ENCODE measurements at regions not wholly inside any gene's neighbourhood (a gene's known extent, or its start where the extent isn't known, plus 50 kb on each side); places are given as distances from the start of the nearest gene placed in this dataset.

DNA sequence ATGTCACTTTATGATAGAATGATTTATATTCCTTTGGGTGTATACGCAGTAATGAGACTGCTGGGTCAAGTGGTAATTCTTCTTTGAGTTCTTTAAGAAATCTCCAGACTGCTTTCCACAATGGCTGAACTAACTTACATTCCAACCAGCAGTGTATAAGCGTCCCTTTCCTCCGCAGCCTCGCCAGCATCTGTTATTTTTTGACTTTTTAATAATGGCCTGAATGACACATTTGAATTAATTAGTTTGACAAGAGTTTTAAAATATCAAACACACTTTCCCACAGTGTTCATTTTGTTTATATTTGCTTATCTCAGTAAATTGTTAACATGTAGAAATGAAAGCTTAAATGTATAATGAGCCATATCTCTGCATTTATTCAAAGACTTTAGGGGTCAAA lies 116.8 kb downstream of the TES start:
- peaks cover 6 to 7% of the 10 kb centered on the region in 2 donors for H3K4me1 ChIP-seq
- no peak for DNase-seq
- H3K4me3 ChIP-seq: no peak overlapping the region
- TF ChIP-seq POLR2A (IDR thresholded peaks at IDR 0.05): no peak
- TF ChIP-seq, protein P1, sequence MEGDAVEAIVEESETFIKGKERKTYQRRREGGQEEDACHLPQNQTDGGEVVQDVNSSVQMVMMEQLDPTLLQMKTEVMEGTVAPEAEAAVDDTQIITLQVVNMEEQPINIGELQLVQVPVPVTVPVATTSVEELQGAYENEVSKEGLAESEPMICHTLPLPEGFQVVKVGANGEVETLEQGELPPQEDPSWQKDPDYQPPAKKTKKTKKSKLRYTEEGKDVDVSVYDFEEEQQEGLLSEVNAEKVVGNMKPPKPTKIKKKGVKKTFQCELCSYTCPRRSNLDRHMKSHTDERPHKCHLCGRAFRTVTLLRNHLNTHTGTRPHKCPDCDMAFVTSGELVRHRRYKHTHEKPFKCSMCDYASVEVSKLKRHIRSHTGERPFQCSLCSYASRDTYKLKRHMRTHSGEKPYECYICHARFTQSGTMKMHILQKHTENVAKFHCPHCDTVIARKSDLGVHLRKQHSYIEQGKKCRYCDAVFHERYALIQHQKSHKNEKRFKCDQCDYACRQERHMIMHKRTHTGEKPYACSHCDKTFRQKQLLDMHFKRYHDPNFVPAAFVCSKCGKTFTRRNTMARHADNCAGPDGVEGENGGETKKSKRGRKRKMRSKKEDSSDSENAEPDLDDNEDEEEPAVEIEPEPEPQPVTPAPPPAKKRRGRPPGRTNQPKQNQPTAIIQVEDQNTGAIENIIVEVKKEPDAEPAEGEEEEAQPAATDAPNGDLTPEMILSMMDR (IDR thresholded peaks at IDR 0.05): no peak
- no peaks in the 10 kb centered on the region for H3K27me3 ChIP-seq
- no peaks in the 10 kb centered on the region for H3K9me3 ChIP-seq
- peak overlapping the region; percentile 16 to 74 for H3K27ac ChIP-seq
- H3K36me3 ChIP-seq: no peaks in the 10 kb centered on the region
- intact Hi-C loops (cut with DNase I; ENCODE audit: low total_unique reads): no loop called here

DNA sequence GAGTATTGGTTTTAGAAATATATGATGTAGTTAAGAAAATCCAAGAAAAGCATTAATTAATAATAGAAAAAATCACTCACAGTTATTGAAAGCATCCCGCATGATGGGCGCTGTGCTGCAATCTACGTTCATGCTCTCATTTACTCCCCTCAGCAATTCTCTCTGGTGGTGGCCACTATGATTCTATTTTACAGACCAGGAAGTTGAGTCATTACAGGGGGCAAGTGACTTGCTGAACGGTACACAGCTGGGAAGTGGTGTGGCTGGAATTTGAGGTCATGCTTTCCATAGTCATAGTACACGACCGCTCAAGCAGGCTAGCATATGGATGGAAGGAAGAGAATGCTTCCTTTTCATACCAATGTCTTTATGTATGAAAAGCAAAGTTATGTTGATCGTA lies 117.4 kb downstream of the TES start:
- Histone ChIP-seq H3K4me3 (no peak overlapping the region), H3K27ac (peak overlapping the region; percentile 16 to 74), H3K27me3 (no peaks in the 10 kb centered on the region), H3K36me3 (no peaks in the 10 kb centered on the region), H3K9me3 (no peaks in the 10 kb centered on the region), H3K4me1 (peaks cover 6 to 7% of the 10 kb centered on the region in 2 donors)
- no peak for TF ChIP-seq POLR2A (IDR thresholded peaks at IDR 0.05)
- TF ChIP-seq, protein P1 (IDR thresholded peaks at IDR 0.05): no peak
- DNase-seq: no peak
- intact Hi-C loops (cut with DNase I; ENCODE audit: low total_unique reads): no loop called here

GRCh38 chr7:116328161-116328560 lies 117.8 kb downstream of the TES start:
- Histone ChIP-seq H3K36me3 (no peaks in the 10 kb centered on the region), H3K27ac (peak overlapping the region; percentile 16 to 74), H3K27me3 (no peaks in the 10 kb centered on the region), H3K4me3 (no peak overlapping the region), H3K9me3 (no peaks in the 10 kb centered on the region), H3K4me1 (peaks cover 6 to 7% of the 10 kb centered on the region in 2 donors)
- TF ChIP-seq, protein P1 (IDR thresholded peaks at IDR 0.05): no peak
- TF ChIP-seq POLR2A (IDR thresholded peaks at IDR 0.05): no peak
- intact Hi-C loops (cut with DNase I; ENCODE audit: low total_unique reads): no loop called here
- no peak for DNase-seq

DNA sequence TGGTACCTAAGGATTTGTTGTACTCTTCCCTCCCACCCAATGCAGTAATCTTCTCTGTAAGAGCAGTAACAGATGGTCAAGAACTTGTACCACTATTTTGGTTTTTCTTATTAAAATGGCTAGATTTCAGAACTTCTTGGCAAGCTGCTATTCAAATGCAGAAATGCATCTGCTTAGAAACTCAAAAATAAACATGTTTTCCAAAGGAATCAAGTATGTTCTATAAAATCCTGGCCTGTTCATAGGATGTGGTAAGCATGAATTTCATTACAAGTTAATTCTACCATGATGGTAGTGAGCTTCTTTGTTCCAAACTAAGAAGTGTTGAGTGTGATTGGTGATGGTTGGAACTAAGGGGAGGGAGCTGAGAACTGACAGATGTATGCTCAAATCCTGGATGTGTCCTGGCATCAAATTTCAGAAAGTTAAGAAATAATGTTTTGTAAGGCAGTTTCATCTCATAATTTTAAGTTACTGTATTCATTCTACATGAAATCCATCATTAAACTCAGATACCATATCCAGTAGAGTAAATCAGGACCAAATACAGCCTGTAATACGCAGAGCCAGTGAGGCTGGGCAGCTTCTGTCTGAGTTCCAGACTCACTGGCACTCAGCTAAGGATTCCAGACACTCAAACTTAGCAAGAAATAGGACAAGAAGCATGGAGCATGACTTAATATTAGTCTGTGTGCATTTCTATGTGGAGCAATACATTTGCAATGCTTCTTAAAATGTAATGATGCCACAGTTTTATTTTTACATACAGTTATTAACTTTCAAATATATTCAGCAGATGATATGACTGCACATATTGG lies 119.6 kb downstream of the TES start:
- no peak overlapping the region for H3K4me3 ChIP-seq
- peak overlapping the region; percentile 43 to 74 for H3K27ac ChIP-seq
- DNase-seq: no peak
- intact Hi-C loops (cut with DNase I; ENCODE audit: low total_unique reads): no loop called here
- no peaks in the 10 kb centered on the region for H3K36me3 ChIP-seq
- H3K4me1 ChIP-seq: peaks cover 6 to 7% of the 10 kb centered on the region in 2 donors
- no peaks in the 10 kb centered on the region for H3K27me3 ChIP-seq
- TF ChIP-seq, protein P1 (IDR thresholded peaks at IDR 0.05): no peak
- no peak for TF ChIP-seq POLR2A (IDR thresholded peaks at IDR 0.05)
- no peaks in the 10 kb centered on the region for H3K9me3 ChIP-seq

- TF ChIP-seq POLR2A (IDR thresholded peaks at IDR 0.05): no peak
- TF ChIP-seq, protein P1 (IDR thresholded peaks at IDR 0.05): no peak
- H3K27me3 ChIP-seq: no peaks in the 10 kb centered on the region
- H3K27ac ChIP-seq: peak overlapping the region; percentile 43 to 74
Observed at GRCh38 chr7:116331020-116331419, 120.7 kb downstream of the TES start.

More at GRCh38 chr7:116331020-116331419, 120.7 kb downstream of the TES start:
- intact Hi-C loops (cut with DNase I; ENCODE audit: low total_unique reads): no loop called here
- DNase-seq: no peak
- peaks cover 6 to 7% of the 10 kb centered on the region in 2 donors for H3K4me1 ChIP-seq
- H3K4me3 ChIP-seq: no peak overlapping the region
- H3K36me3 ChIP-seq: no peaks in the 10 kb centered on the region
- no peaks in the 10 kb centered on the region for H3K9me3 ChIP-seq

All from uterus (tissue), 3 donors.